ENCODE measurements at regions not wholly inside any gene's neighbourhood (a gene's known extent, or its start where the extent isn't known, plus 50 kb on each side); places are given as distances from the start of the nearest gene placed in this dataset.

DNA sequence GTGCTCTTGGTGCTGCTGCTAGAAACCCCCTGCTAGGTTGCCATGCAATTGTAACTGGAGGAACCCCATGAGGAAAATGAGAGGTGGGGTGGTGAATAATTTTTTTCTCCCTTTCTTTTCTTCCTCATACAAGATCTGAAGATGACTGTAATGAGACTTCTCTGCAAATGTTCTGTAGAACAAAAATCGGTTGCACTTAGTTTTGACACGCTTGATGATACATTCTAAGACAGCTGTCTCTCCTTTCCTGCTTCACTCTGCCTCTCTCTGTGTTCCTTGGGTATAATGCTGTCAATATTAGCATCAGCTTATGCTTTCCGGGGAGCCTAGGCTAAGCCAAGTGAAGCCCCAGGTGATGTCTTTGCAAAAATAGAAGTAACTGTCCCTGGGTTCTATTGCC lies 721.5 kb downstream of the POM121L12 start:
- no peak for DNase-seq (ENCODE audit: low read depth)
- H3K4me3 ChIP-seq (ENCODE audit: low read depth, low read length), result no peak overlapping the region
- TF ChIP-seq, protein P1, sequence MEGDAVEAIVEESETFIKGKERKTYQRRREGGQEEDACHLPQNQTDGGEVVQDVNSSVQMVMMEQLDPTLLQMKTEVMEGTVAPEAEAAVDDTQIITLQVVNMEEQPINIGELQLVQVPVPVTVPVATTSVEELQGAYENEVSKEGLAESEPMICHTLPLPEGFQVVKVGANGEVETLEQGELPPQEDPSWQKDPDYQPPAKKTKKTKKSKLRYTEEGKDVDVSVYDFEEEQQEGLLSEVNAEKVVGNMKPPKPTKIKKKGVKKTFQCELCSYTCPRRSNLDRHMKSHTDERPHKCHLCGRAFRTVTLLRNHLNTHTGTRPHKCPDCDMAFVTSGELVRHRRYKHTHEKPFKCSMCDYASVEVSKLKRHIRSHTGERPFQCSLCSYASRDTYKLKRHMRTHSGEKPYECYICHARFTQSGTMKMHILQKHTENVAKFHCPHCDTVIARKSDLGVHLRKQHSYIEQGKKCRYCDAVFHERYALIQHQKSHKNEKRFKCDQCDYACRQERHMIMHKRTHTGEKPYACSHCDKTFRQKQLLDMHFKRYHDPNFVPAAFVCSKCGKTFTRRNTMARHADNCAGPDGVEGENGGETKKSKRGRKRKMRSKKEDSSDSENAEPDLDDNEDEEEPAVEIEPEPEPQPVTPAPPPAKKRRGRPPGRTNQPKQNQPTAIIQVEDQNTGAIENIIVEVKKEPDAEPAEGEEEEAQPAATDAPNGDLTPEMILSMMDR (conservative IDR thresholded peaks at IDR 0.05; ENCODE audit: low read depth, low read length), result no peak

DNA sequence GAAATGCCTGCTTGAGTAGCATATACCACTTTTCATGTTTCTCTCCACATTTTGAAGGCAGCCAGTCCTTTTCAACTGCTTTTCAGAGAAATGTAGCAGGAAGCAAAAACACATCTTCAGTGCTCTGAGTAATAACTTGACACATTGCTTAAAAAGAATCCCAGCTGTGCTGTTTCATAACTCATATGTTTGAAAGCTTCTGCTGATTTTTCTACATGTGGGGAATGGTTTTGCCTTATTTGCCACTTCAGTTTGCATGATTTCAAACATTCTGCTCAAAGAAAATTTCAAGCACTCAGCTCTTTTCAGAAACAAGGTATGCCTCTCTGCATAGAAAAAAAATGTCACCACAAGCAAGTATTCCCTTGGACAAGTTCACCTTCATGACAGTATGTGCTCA lies 732.8 kb downstream of the POM121L12 start:
- TF ChIP-seq, protein P1 (conservative IDR thresholded peaks at IDR 0.05; ENCODE audit: low read depth, low read length), result no peak

DNA sequence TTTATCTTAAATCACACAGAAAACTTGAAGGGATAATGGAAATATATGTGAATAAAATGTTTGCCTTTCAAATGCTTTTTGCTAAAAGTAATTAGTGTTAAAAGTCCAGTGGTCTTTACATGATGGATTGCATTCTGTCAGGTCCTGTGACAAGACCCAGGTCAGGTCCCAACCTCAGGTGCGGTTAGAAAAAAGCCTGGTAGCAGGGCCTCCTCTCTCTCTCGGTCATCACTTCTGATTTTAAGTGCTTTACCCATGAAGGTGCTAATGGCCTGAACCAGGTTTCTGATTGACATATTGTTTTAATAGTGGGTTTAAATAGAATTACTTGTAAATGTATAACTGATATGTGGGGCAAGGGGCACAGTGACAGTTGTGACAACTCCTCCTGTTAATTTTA lies 736.3 kb downstream of the POM121L12 start:
- DNase-seq (ENCODE audit: low read depth), result no peak
- TF ChIP-seq, protein P1 (conservative IDR thresholded peaks at IDR 0.05; ENCODE audit: low read depth, low read length), result no peak
- no peak overlapping the region for H3K4me3 ChIP-seq (ENCODE audit: low read depth, low read length)

More for the DNA sequence above, 732.8 kb downstream of the POM121L12 start:
- H3K4me3 ChIP-seq (ENCODE audit: low read depth, low read length), result no peak overlapping the region
- DNase-seq (ENCODE audit: low read depth), result no peak

DNA sequence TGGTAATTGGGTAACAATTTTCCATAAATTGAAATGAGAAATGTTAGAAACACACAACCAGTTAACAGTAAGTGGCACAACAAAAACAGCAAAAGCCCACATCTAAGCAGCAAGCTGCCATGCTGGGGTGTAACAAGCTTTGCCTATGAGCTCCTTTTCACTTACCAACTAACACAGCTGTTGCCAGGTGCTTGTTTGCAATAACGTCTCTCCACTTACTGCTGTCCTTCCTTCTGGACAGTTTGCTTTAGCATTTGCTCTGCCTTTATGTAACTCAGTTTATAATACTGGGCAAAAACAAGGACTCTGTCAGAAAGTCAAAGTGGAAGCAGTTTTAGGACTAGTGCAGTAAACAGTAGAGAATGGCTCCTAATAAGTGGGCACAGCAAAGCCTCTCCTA lies 740.9 kb downstream of the POM121L12 start:
- DNase-seq (ENCODE audit: low read depth), result no peak
- H3K4me3 ChIP-seq (ENCODE audit: low read depth, low read length), result no peak overlapping the region
- TF ChIP-seq, protein P1 (conservative IDR thresholded peaks at IDR 0.05; ENCODE audit: low read depth, low read length), result no peak

DNA sequence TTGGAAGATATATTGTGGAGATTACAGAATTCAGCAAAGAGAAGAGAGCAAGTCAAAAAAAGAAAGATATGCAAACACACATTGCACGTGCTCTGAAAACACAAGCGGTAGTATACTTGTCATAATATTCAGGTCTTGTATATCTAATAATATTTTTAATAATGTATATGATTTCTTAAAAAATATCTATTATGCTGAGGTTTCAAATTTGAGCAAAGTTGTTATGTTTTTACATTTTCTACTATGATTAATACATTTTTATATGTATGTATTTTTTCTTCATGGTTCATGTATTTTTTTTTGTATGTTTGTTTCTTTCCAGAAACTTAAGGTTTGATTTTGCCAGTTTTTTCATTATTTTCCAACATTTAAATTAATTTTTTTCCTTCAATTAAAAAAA lies 752.4 kb upstream of the VSTM2A start:
- no peak for DNase-seq (ENCODE audit: low read depth)
- no peak overlapping the region for H3K4me3 ChIP-seq (ENCODE audit: low read depth, low read length)
- TF ChIP-seq, protein P1 (conservative IDR thresholded peaks at IDR 0.05; ENCODE audit: low read depth, low read length), result no peak

DNA sequence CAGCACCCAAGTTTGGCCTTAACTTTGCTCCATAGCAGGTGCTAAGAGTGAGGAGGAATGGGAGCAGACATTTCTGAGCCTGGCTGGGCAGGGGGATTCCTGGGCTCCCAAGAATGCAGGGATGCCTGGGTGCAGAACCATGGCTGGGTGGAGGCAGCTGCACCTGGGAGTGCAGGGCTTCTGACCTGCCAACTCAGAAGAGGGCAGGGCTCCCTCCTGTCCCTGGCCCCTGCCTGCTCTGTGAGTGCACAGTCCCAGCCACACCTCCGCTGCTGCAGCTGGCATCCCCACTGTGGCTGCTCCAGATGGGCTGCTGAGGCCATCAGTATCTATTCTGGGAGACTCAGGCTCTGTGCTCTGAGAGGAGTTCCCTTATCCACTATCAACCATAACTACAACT lies 747.4 kb upstream of the VSTM2A start:
- no peak overlapping the region for H3K4me3 ChIP-seq (ENCODE audit: low read depth, low read length)
- DNase-seq (ENCODE audit: low read depth), result no peak
- TF ChIP-seq, protein P1 (conservative IDR thresholded peaks at IDR 0.05; ENCODE audit: low read depth, low read length), result no peak

DNA sequence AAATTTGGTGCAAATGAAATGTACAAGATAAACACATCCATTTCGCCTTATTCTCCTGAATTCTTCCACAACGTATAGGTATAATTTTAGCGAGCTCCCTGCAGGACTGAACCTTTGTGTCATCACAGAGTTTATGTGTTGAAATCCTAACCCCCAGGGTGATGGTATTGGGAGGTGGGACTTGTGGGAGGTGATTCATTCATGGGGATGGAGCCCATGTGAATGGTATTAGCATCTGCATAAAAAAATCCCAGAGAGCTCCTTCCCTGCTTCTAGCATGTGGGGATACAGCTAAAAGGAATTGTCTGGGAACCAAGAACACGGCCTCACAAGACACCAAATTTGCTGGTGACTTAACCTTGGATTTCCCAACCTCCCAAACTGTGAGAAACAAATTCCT lies 741.4 kb upstream of the VSTM2A start:
- DNase-seq (ENCODE audit: low read depth), result no peak
- TF ChIP-seq, protein P1 (conservative IDR thresholded peaks at IDR 0.05; ENCODE audit: low read depth, low read length), result no peak
- H3K4me3 ChIP-seq (ENCODE audit: low read depth, low read length), result no peak overlapping the region
